ENCODE measurements at regions not wholly inside any gene's neighbourhood (a gene's known extent, or its start where the extent isn't known, plus 50 kb on each side); places are given as distances from the start of the nearest gene placed in this dataset.
"Not testable (repeated sequence)": the region's sequence is repeated elsewhere in the genome, so short reads cannot be mapped to it uniquely, and the experiment has no call there.

GRCh38 chr12:34404377-34405285 is 382.3 kb downstream of the ALG10 start:
- H3K27me3 ChIP-seq (ENCODE audit: control insufficient read depth, insufficient read depth, low read length): peaks cover 4% of the 10 kb centered on the region; the same call in 1 of the 2 replicates
- no peak overlapping the region for H3K27ac ChIP-seq (ENCODE audit: low read depth, low read length)
- no peak overlapping the region; the same call in 1 of the 2 replicates for H3K4me3 ChIP-seq (ENCODE audit: low read depth, low read length)
- peaks cover 93% of the 10 kb centered on the region for H3K9me3 ChIP-seq (ENCODE audit: control insufficient read depth, insufficient read depth, low read depth, low read length)
- H3K36me3 ChIP-seq (ENCODE audit: control insufficient read depth, insufficient read depth, low read length): no peaks in the 10 kb centered on the region
- H3K9ac ChIP-seq (ENCODE audit: low read length): no peak overlapping the region
- no peaks in the 10 kb centered on the region for H3K4me1 ChIP-seq (ENCODE audit: control insufficient read depth, insufficient read depth, low read length)

DNA sequence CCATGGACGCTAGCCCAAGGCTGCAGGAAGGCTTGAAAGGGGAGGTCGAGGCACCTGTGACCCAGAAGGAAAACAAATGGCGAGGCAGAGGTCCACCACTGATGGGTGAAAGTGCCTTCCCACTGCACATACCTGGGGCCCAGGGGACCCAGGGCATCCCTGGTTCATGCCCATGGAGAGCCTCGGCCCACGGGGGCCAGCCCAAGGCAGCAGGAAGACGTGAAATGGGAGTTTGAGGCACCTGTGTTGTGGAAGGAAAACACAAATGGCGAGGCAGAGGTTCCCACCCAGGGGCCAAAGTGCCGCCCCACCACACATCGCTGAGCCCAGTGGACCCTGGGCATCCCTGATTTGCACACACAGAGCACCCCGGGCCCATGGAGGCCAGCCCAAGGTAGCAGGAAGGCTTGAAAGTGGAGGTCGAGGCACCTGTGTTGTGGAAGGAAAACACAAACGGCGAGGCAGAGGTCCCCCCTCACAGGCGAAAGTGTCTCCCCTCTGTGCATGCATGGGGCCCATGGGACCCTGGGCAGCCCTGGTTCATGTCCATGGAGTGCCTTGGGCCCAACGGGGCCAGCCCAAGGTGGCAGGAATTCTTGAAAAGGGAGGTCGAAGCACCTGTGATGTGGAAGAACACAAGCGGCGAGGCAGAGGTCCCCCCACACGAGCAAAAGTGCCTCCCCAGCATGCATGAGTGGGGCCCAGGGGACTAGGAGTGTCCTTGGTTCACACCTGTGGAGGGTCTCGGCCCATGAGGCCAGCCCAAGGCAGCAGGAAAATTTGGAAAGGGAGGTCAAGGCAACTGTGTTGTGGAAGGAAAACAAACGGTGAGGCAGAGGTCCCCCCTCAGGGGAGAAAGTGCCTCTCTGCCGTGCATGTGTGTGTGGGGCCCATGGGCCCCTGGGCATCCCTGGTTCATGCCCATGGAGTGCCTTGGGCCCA is 383.3 kb downstream of the ALG10 start:
- Histone ChIP-seq H3K36me3 (ENCODE audit: control insufficient read depth, insufficient read depth, low read length) (no peaks in the 10 kb centered on the region), H3K9ac (ENCODE audit: low read length) (no peak overlapping the region), H3K27me3 (ENCODE audit: control insufficient read depth, insufficient read depth, low read length) (no peaks in the 10 kb centered on the region; the same call in 1 of the 2 replicates), H3K4me1 (ENCODE audit: control insufficient read depth, insufficient read depth, low read length) (no peaks in the 10 kb centered on the region), H3K4me3 (ENCODE audit: low read depth, low read length) (no peak overlapping the region), H3K9me3 (ENCODE audit: control insufficient read depth, insufficient read depth, low read depth, low read length) (peaks cover 88% of the 10 kb centered on the region), H3K27ac (ENCODE audit: low read depth, low read length) (no peak overlapping the region)

GRCh38 chr12:34406228-34406995 is 384.1 kb downstream of the ALG10 start:
- Histone ChIP-seq H3K4me1 (ENCODE audit: control insufficient read depth, insufficient read depth, low read length) (no peaks in the 10 kb centered on the region), H3K36me3 (ENCODE audit: control insufficient read depth, insufficient read depth, low read length) (no peaks in the 10 kb centered on the region), H3K27me3 (ENCODE audit: control insufficient read depth, insufficient read depth, low read length) (no peaks in the 10 kb centered on the region; the same call in 1 of the 2 replicates), H3K4me3 (ENCODE audit: low read depth, low read length) (no peak overlapping the region), H3K9me3 (ENCODE audit: control insufficient read depth, insufficient read depth, low read depth, low read length) (peaks cover 86% of the 10 kb centered on the region), H3K9ac (ENCODE audit: low read length) (no peak overlapping the region), H3K27ac (ENCODE audit: low read depth, low read length) (no peak overlapping the region)

- Histone ChIP-seq H3K4me1 (ENCODE audit: control insufficient read depth, insufficient read depth, low read length) (no peaks in the 10 kb centered on the region), H3K27ac (ENCODE audit: low read depth, low read length) (no peak overlapping the region), H3K4me3 (ENCODE audit: low read depth, low read length) (no peak overlapping the region; the same call in 1 of the 2 replicates), H3K9me3 (ENCODE audit: control insufficient read depth, insufficient read depth, low read depth, low read length) (peaks cover 84% of the 10 kb centered on the region), H3K36me3 (ENCODE audit: control insufficient read depth, insufficient read depth, low read length) (no peaks in the 10 kb centered on the region), H3K27me3 (ENCODE audit: control insufficient read depth, insufficient read depth, low read length) (no peaks in the 10 kb centered on the region; the same call in 1 of the 2 replicates), H3K9ac (ENCODE audit: low read length) (no peak overlapping the region)
Observed at GRCh38 chr12:34406996-34407300, 384.7 kb downstream of the ALG10 start.

DNA sequence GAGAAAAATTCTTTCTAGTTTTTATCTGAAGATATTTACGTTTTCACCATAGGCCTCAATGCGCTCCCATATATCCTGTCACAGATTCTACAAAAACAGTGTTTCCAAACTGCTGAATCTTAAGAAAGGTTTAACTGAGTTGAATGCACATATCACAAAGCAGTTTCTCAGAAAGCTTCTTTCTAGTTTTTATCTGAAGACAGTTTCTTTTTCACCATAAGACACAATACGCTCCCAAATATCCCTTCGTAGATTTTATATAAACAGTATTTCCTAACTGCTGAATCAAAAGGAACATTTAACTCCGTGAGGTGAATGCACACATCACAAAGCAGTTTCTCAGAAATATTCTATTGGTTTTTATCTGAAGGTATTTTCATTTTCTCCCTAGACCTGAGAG is 385.5 kb downstream of the ALG10 start:
- Histone ChIP-seq H3K27ac (ENCODE audit: low read depth, low read length) (no peak overlapping the region), H3K9ac (ENCODE audit: low read length) (no peak overlapping the region), H3K36me3 (ENCODE audit: control insufficient read depth, insufficient read depth, low read length) (no peaks in the 10 kb centered on the region), H3K9me3 (ENCODE audit: control insufficient read depth, insufficient read depth, low read depth, low read length) (peaks cover 84% of the 10 kb centered on the region), H3K4me3 (ENCODE audit: low read depth, low read length) (no peak overlapping the region), H3K4me1 (ENCODE audit: control insufficient read depth, insufficient read depth, low read length) (no peaks in the 10 kb centered on the region), H3K27me3 (ENCODE audit: control insufficient read depth, insufficient read depth, low read length) (no peaks in the 10 kb centered on the region)

DNA sequence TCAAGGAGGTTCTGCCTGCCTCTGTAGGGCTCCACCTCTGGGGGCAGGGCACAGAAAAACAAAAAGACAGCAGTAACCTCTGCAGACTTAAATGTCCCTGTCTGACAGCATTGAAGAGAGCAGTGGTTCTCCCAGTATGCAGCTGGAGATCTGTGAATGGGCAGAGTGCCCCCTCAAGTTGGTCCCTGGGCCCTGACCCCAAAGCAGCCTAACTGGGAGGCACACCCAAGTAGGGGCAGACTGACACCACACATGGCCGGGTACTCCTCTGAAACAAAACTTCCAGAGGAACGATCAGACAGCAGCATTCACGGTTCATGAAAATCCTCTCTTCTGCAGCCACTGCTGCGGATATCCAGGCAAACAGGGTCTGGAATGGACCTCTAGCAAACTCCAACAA is 409.2 kb downstream of the ALG10 start:
- peaks cover 56% of the 10 kb centered on the region for H3K9me3 ChIP-seq (ENCODE audit: control insufficient read depth, insufficient read depth, low read depth, low read length)
- H3K4me1 ChIP-seq (ENCODE audit: control insufficient read depth, insufficient read depth, low read length); H3K36me3 ChIP-seq (ENCODE audit: control insufficient read depth, insufficient read depth, low read length); H3K27me3 ChIP-seq (ENCODE audit: control insufficient read depth, insufficient read depth, low read length); H3K9ac ChIP-seq (ENCODE audit: low read length); H3K4me3 ChIP-seq (ENCODE audit: low read depth, low read length); H3K27ac ChIP-seq (ENCODE audit: low read depth, low read length): not testable (repeated sequence)
